Fibroblast of lung (primary cell): ENCODE measurements at regions not wholly inside any gene's neighbourhood (a gene's known extent, or its start where the extent isn't known, plus 50 kb on each side); places are given as distances from the start of the nearest gene placed in this dataset.

Source experiments
- CTCF ChIP-seq, 2 donors: IDR thresholded peaks in 1 of 2; conservative IDR thresholded peaks in 1 of 2; 1 replicate in 1 of 2; 2 replicates in 1 of 2; pipeline ENCODE4 v1.5.1; 2011 to 2012; ENCODE audit warnings: low read length in 2 of 2, control low read depth in 1 of 2, inconsistent platforms in 1 of 2, low read depth in 1 of 2, mild to moderate bottlenecking in 1 of 2
- EZH2 ChIP-seq: IDR thresholded peaks from 2 replicates; pipeline ENCODE4 v1.5.1; 2012; ENCODE audit warnings: low read length, control low read depth, mild to moderate bottlenecking; ENCODE audit errors: missing control alignments

DNA sequence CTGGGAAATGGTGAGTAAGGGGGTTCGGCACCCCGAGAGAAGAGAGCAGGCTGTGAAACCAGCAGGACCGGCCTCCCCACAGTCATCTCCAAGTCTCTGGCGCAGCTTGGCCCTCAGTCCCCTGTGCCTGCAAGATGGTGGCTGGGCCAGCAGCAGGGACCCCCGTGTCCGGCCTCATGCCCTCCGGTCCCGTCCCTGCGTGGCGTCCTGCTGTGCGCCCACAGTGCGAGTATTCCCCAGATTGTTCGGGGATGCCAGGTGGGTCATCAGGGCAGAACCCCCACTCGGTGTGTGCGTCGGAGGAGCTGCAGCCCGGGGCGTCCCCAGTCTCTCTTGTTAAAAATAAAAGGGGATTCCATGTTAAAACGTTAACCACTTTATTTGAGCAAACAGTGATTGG lies 216.9 kb upstream of the ALG10B start:
- TF ChIP-seq CTCF (conservative IDR thresholded peaks at IDR 0.05 in 1 of 2, IDR thresholded peaks at IDR 0.05 in 1 of 2; ENCODE audit: low read depth in 1 of 2, low read length in 2 of 2) (no peak), EZH2 (no peak)
